H9 (cell line): ENCODE measurements at regions not wholly inside any gene's neighbourhood (a gene's known extent, or its start where the extent isn't known, plus 50 kb on each side); places are given as distances from the start of the nearest gene placed in this dataset.

Experiments
- DNase-seq: peaks from one replicate; pipeline ENCODE4 v3.0.0-alpha.2; 2017
- H2AFZ ChIP-seq: one replicate; pipeline ENCODE4 v1.6.1; 2013; ENCODE audit warnings: mild to moderate bottlenecking, low read length, control low read depth, moderate library complexity
- H2AK5ac ChIP-seq: 2 replicates; pipeline ENCODE4 v1.6.1; 2013; ENCODE audit warnings: low read length, control low read depth, mixed read lengths; ENCODE audit not compliant: insufficient read length
- H2BK120ac ChIP-seq: one replicate; pipeline ENCODE4 v1.6.1; 2013; ENCODE audit warnings: low read depth, mild to moderate bottlenecking, low read length, control low read depth, inconsistent platforms; ENCODE audit not compliant: poor library complexity, severe bottlenecking
- H2BK12ac ChIP-seq: 2 replicates; pipeline ENCODE4 v1.6.1; 2013; ENCODE audit warnings: low read length, control low read depth, mixed read lengths, low read depth; ENCODE audit not compliant: insufficient read length
- H2BK15ac ChIP-seq: 2 replicates; pipeline ENCODE4 v1.6.1; 2013; ENCODE audit warnings: low read depth, low read length, control low read depth
- H2BK20ac ChIP-seq: one replicate; pipeline ENCODE4 v1.6.1; 2013; ENCODE audit warnings: low read depth, mild to moderate bottlenecking, low read length, control low read depth, inconsistent platforms; ENCODE audit not compliant: poor library complexity, severe bottlenecking
- H2BK5ac ChIP-seq: 2 replicates; pipeline ENCODE4 v1.6.1; 2013; ENCODE audit warnings: low read length, control low read depth, mixed read lengths; ENCODE audit not compliant: insufficient read length
- H3K14ac ChIP-seq: 2 replicates; pipeline ENCODE4 v1.6.1; 2013; ENCODE audit warnings: low read length, control low read depth; ENCODE audit not compliant: insufficient read depth
- H3K18ac ChIP-seq: 2 replicates; pipeline ENCODE4 v1.6.1; 2013; ENCODE audit warnings: low read depth, mild to moderate bottlenecking, mixed read lengths, low read length, control low read depth; ENCODE audit not compliant: insufficient read length
- H3K23ac ChIP-seq: 2 replicates; pipeline ENCODE4 v1.6.1; 2013; ENCODE audit warnings: low read length, control low read depth, mixed read lengths, low read depth; ENCODE audit not compliant: insufficient read length
- H3K23me2 ChIP-seq: 2 replicates; pipeline ENCODE4 v1.6.1; 2013; ENCODE audit warnings: low read depth, mild to moderate bottlenecking, mixed read lengths, low read length, control low read depth; ENCODE audit not compliant: insufficient read length, poor library complexity, severe bottlenecking
- H3K27ac ChIP-seq: 2 replicates; pipeline ENCODE4 v1.5.1; 2013; ENCODE audit warnings: low read length, control low read depth, mixed read lengths, low read depth; ENCODE audit not compliant: insufficient read length
- H3K27me3 ChIP-seq: 2 replicates; pipeline ENCODE4 v1.6.1; 2013; ENCODE audit warnings: low read length, control low read depth, inconsistent platforms; ENCODE audit not compliant: insufficient read depth
- H3K4ac ChIP-seq: 2 replicates; pipeline ENCODE4 v1.6.1; 2013; ENCODE audit warnings: low read depth, mild to moderate bottlenecking, control low read depth, inconsistent platforms, low read length, moderate library complexity
- H3K4me1 ChIP-seq: 2 replicates; pipeline ENCODE4 v1.6.1; 2013; ENCODE audit warnings: low read length, control low read depth, inconsistent platforms; ENCODE audit not compliant: insufficient read depth
- H3K4me2 ChIP-seq: 2 replicates; pipeline ENCODE4 v1.6.1; 2013; ENCODE audit warnings: low read length, control low read depth, mixed read lengths; ENCODE audit not compliant: insufficient read length, insufficient read depth
- H3K56ac ChIP-seq: 2 replicates; pipeline ENCODE4 v1.6.1; 2013; ENCODE audit warnings: low read depth, mild to moderate bottlenecking, mixed read lengths, low read length, control low read depth; ENCODE audit not compliant: insufficient read length
- H3K79me1 ChIP-seq: 2 replicates; pipeline ENCODE4 v1.6.1; 2013; ENCODE audit warnings: low read depth, mild to moderate bottlenecking, moderate library complexity, low read length, control low read depth, inconsistent platforms; ENCODE audit not compliant: insufficient read depth, poor library complexity, severe bottlenecking
- H3K79me2 ChIP-seq: 2 replicates; pipeline ENCODE4 v1.6.1; 2013; ENCODE audit warnings: low read length, control low read depth, inconsistent platforms; ENCODE audit not compliant: insufficient read depth
- H3K9ac ChIP-seq: 2 replicates; pipeline ENCODE4 v1.6.1; 2013; ENCODE audit warnings: low read length, control low read depth, mixed read lengths; ENCODE audit not compliant: insufficient read length; ENCODE audit errors: extremely low read depth
- H3K9me3 ChIP-seq: one replicate; pipeline ENCODE4 v1.6.1; 2013; ENCODE audit warnings: low read depth, low read length, inconsistent platforms; ENCODE audit not compliant: control insufficient read depth
- H3T11ph ChIP-seq: one replicate; pipeline ENCODE4 v1.6.1; 2013; ENCODE audit warnings: mild to moderate bottlenecking, low read length, control low read depth, inconsistent platforms
- H4K20me1 ChIP-seq: one replicate; pipeline ENCODE4 v1.6.1; 2013; ENCODE audit not compliant: control insufficient read depth, insufficient read length, insufficient read depth
- H4K5ac ChIP-seq: 2 replicates; pipeline ENCODE4 v1.6.1; 2013; ENCODE audit warnings: low read depth, mild to moderate bottlenecking, mixed read lengths, low read length, control low read depth; ENCODE audit not compliant: insufficient read length
- H4K8ac ChIP-seq: replicated peaks from 2 replicates; pipeline ENCODE4 v1.6.1; 2013; ENCODE audit warnings: low read length, control low read depth, mixed read lengths, low read depth; ENCODE audit not compliant: insufficient read length
- H4K91ac ChIP-seq: 2 replicates; pipeline ENCODE4 v1.6.1; 2013; ENCODE audit warnings: low read depth, mild to moderate bottlenecking, moderate library complexity, mixed read lengths, low read length, control low read depth; ENCODE audit not compliant: insufficient read length
- H3K27ac Mint-ChIP-seq, 3 experiments: 2 replicates in 2 of 3; 3 replicates in 1 of 3; pipeline ENCODE4 v1.8.0; 2020 to 2021; ENCODE audit warnings: mixed read lengths in 3 of 3, mild to moderate bottlenecking in 1 of 3, moderate library complexity in 1 of 3
- H3K27me3 Mint-ChIP-seq: 2 replicates; pipeline ENCODE4 v1.8.0; 2021; ENCODE audit warnings: low read depth, mild to moderate bottlenecking, moderate library complexity, mixed read lengths
- H3K36me3 Mint-ChIP-seq, 3 experiments: 2 replicates in 2 of 3; 3 replicates in 1 of 3; pipeline ENCODE4 v1.8.0; 2020 to 2021; ENCODE audit warnings: low read depth in 3 of 3, mixed read lengths in 3 of 3; ENCODE audit not compliant: insufficient read depth in 1 of 3
- H3K4me1 Mint-ChIP-seq, 2 experiments: 2 replicates each; pipeline ENCODE4 v1.8.0; 2020; ENCODE audit warnings: mixed read lengths in 2 of 2
- H3K4me3 Mint-ChIP-seq, 2 experiments: 2 replicates in 1 of 2; 3 replicates in 1 of 2; pipeline ENCODE4 v1.8.0; 2020 to 2021; ENCODE audit warnings: mild to moderate bottlenecking in 2 of 2, mixed read lengths in 2 of 2, moderate library complexity in 1 of 2
- H3K9me3 Mint-ChIP-seq, 2 experiments: 2 replicates in 1 of 2; 3 replicates in 1 of 2; pipeline ENCODE4 v1.8.0; 2020; ENCODE audit warnings: mild to moderate bottlenecking in 2 of 2, mixed read lengths in 2 of 2, moderate library complexity in 1 of 2
- WGBS: extraction: QIAGEN DNeasy Blood & Tissue Kit; methylation state at CpG from one replicate; pipeline ENCODE4 v1.1.7; 2013; ENCODE audit warnings: missing lambda C conversion rate, low lambda C conversion rate, mixed read lengths; ENCODE audit not compliant: insufficient read length; ENCODE audit errors: extremely low coverage; 5-methylcytosine and 5-hydroxymethylcytosine counted together
- TF ChIP-seq, protein P1 (sequence below): fragments of 200-600 bp; sonication (generic); conservative IDR thresholded peaks from 3 replicates; pipeline ENCODE4 v1.8.0; 2021; ENCODE audit warnings: antibody characterized with exemption, mild to moderate bottlenecking

GRCh38 chr18:1253827-1254226 lies 349.2 kb downstream of the ADCYAP1 start:
- Histone ChIP-seq H4K91ac (no peak overlapping the region), H2BK120ac (no peak overlapping the region), H3K4me1 (no peaks in the 10 kb centered on the region), H4K5ac (no peak overlapping the region), H3T11ph (no peak overlapping the region), H2AFZ (no peak overlapping the region), H3K4me2 (no peak overlapping the region), H3K9me3 (no peaks in the 10 kb centered on the region), H3K23me2 (no peaks in the 10 kb centered on the region), H4K20me1 (no peaks in the 10 kb centered on the region), H3K56ac (no peak overlapping the region), H3K79me2 (no peaks in the 10 kb centered on the region), H2AK5ac (no peak overlapping the region), H3K27me3 (no peaks in the 10 kb centered on the region), H2BK20ac (no peak overlapping the region), H3K4ac (no peak overlapping the region), H3K79me1 (no peaks in the 10 kb centered on the region), H3K23ac (no peak overlapping the region), H3K27ac (no peak overlapping the region), H3K14ac (no peak overlapping the region), H4K8ac (no peak overlapping the region), H3K18ac (no peak overlapping the region), H3K9ac (no peak overlapping the region), H2BK15ac (no peak overlapping the region), H2BK5ac (no peak overlapping the region), H2BK12ac (no peak overlapping the region)
- TF ChIP-seq, protein P1, sequence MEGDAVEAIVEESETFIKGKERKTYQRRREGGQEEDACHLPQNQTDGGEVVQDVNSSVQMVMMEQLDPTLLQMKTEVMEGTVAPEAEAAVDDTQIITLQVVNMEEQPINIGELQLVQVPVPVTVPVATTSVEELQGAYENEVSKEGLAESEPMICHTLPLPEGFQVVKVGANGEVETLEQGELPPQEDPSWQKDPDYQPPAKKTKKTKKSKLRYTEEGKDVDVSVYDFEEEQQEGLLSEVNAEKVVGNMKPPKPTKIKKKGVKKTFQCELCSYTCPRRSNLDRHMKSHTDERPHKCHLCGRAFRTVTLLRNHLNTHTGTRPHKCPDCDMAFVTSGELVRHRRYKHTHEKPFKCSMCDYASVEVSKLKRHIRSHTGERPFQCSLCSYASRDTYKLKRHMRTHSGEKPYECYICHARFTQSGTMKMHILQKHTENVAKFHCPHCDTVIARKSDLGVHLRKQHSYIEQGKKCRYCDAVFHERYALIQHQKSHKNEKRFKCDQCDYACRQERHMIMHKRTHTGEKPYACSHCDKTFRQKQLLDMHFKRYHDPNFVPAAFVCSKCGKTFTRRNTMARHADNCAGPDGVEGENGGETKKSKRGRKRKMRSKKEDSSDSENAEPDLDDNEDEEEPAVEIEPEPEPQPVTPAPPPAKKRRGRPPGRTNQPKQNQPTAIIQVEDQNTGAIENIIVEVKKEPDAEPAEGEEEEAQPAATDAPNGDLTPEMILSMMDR: no peak
- Mint-ChIP-seq H3K4me1 (peaks cover 16 to 19% of the 10 kb centered on the region in 2 experiments), H3K9me3 (peaks cover 4 to 16% of the 10 kb centered on the region in 2 experiments; a peak in 4 of 5 replicates), H3K27me3 (no peaks in the 10 kb centered on the region), H3K36me3 (peaks cover 0 to 15% (median 1%) of the 10 kb centered on the region in 3 experiments; a peak in 6 of 7 replicates), H3K4me3 (no peak overlapping the region), H3K27ac (peak overlapping the region in 1 of 3 experiments; percentile 5; a peak in 1 of 7 replicates)
- WGBS: no CpG with 5 or more reads among the region's 3 CpGs
- no peak for DNase-seq
